ENCODE measurements at regions not wholly inside any gene's neighbourhood (a gene's known extent, or its start where the extent isn't known, plus 50 kb on each side); places are given as distances from the start of the nearest gene placed in this dataset.

DNA sequence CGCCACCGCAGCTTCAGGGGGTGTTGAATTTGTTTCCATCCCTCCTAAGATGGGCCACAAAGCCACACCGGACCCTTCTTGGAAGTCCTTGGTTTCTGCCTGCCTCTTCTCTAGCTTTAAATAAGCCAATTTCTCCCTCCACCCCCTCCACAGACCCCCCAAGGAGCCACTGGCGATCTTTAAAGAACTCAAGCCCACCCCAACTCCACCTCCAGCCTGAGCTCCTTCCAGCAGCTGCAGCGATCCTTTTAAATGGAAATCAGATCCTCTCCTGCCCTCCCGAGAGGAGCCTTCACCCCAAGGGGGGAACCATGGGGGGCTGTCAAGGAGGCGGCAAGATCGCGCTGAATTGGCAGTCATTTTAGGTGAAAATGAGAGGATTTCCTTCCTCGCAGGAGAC, 133.1 kb downstream of the NCOR2 start:
- Histone ChIP-seq H3K27me3 (ENCODE audit: insufficient read depth, poor library complexity, severe bottlenecking) (no peaks in the 10 kb centered on the region), H3K4me3 (replicated peaks; ENCODE audit: insufficient read depth, low read length) (no peak overlapping the region), H3K27ac (replicated peaks) (no peak overlapping the region)
- DNase-seq (ENCODE audit: low read depth in 1 of 2, low spot score in 1 of 2) = no peak
- no peak for TF ChIP-seq SPI1 (IDR thresholded peaks at IDR 0.05; ENCODE audit: borderline replicate concordance, low read depth)
- TF ChIP-seq, protein P1, sequence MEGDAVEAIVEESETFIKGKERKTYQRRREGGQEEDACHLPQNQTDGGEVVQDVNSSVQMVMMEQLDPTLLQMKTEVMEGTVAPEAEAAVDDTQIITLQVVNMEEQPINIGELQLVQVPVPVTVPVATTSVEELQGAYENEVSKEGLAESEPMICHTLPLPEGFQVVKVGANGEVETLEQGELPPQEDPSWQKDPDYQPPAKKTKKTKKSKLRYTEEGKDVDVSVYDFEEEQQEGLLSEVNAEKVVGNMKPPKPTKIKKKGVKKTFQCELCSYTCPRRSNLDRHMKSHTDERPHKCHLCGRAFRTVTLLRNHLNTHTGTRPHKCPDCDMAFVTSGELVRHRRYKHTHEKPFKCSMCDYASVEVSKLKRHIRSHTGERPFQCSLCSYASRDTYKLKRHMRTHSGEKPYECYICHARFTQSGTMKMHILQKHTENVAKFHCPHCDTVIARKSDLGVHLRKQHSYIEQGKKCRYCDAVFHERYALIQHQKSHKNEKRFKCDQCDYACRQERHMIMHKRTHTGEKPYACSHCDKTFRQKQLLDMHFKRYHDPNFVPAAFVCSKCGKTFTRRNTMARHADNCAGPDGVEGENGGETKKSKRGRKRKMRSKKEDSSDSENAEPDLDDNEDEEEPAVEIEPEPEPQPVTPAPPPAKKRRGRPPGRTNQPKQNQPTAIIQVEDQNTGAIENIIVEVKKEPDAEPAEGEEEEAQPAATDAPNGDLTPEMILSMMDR (IDR thresholded peaks at IDR 0.05; ENCODE audit: insufficient read depth, low read length) = no peak
- TF ChIP-seq, protein P2, sequence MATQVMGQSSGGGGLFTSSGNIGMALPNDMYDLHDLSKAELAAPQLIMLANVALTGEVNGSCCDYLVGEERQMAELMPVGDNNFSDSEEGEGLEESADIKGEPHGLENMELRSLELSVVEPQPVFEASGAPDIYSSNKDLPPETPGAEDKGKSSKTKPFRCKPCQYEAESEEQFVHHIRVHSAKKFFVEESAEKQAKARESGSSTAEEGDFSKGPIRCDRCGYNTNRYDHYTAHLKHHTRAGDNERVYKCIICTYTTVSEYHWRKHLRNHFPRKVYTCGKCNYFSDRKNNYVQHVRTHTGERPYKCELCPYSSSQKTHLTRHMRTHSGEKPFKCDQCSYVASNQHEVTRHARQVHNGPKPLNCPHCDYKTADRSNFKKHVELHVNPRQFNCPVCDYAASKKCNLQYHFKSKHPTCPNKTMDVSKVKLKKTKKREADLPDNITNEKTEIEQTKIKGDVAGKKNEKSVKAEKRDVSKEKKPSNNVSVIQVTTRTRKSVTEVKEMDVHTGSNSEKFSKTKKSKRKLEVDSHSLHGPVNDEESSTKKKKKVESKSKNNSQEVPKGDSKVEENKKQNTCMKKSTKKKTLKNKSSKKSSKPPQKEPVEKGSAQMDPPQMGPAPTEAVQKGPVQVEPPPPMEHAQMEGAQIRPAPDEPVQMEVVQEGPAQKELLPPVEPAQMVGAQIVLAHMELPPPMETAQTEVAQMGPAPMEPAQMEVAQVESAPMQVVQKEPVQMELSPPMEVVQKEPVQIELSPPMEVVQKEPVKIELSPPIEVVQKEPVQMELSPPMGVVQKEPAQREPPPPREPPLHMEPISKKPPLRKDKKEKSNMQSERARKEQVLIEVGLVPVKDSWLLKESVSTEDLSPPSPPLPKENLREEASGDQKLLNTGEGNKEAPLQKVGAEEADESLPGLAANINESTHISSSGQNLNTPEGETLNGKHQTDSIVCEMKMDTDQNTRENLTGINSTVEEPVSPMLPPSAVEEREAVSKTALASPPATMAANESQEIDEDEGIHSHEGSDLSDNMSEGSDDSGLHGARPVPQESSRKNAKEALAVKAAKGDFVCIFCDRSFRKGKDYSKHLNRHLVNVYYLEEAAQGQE (IDR thresholded peaks at IDR 0.05; ENCODE audit: insufficient replicate concordance, low read depth) = no peak

DNA sequence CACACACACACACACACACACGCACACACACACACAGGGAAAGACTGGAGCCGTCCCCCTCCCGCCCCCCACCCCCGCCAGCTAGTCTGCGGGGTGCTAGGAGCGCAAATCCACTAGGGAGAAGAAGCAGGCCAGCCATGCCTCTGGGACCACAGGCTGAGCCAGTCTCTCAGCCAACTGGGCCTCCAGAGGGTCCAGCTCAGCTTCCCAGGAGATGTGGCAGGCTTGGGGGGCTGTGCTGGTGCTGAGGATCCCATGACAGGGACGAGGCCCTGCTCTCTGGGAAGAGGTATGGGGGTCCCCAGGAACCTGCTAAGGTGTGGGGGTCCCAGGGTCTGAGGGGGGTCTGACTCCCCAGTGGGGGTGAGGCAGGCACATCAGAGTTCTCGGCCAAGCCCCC, 133.5 kb downstream of the NCOR2 start:
- DNase-seq (ENCODE audit: low read depth in 1 of 2, low spot score in 1 of 2) = no peak
- TF ChIP-seq, protein P1 (IDR thresholded peaks at IDR 0.05; ENCODE audit: insufficient read depth, low read length) = no peak
- TF ChIP-seq, protein P2 (IDR thresholded peaks at IDR 0.05; ENCODE audit: insufficient replicate concordance, low read depth) = no peak
- TF ChIP-seq POLR2AphosphoS5 (IDR thresholded peaks at IDR 0.05; ENCODE audit: low read depth) = no peak
- no peak for TF ChIP-seq SPI1 (IDR thresholded peaks at IDR 0.05; ENCODE audit: borderline replicate concordance, low read depth)
- no peak for TF ChIP-seq GABPA (IDR thresholded peaks at IDR 0.05; ENCODE audit: low read depth)
- no peaks in the 10 kb centered on the region for H3K27me3 ChIP-seq (ENCODE audit: insufficient read depth, poor library complexity, severe bottlenecking)
- H3K27ac ChIP-seq (replicated peaks) = no peak overlapping the region
- H3K4me3 ChIP-seq (replicated peaks; ENCODE audit: insufficient read depth, low read length) = no peak overlapping the region

DNA sequence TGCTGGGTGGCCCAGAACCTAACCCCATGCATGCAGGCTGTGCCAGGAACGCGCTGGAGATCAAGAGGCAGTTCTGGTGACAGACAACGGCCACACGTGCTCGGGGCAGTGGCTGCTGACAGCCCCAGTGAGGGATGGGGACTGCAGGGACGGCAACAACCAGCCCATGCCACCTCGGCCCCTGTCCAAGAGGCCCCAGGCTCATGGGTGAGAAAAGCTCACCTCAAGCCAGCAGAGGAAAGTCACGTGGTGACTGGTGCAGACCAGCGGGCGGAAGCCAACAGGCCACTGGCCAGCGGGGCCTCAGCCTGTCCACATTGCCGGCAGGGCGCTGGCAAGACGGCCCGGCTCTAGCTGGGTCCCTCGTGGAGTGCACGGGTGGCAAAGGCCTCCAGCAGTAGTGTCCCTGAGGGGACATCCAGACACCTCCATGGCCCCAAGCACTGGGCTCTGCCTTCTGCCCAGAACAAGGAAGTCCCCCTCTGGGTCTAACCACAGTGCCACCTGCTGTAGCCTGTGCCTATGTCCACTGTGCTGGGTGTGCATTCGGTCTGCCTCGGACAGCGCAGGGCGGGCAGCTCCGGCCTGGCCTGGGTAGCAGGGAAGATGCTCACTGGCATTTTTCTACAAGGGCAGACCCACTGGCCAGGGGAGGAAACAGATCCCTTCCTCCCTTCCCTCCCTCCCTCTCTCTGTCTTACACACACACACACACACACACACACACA, 134.1 kb downstream of the NCOR2 start:
- H3K27me3 ChIP-seq (ENCODE audit: insufficient read depth, poor library complexity, severe bottlenecking) = no peaks in the 10 kb centered on the region
- DNase-seq (ENCODE audit: low read depth in 1 of 2, low spot score in 1 of 2) = peak in 1 of 2 experiments; percentile 52
- H3K4me3 ChIP-seq (replicated peaks; ENCODE audit: insufficient read depth, low read length) = no peak overlapping the region
- H3K27ac ChIP-seq (replicated peaks) = peak overlapping the region; percentile 53
- TF ChIP-seq, protein P2 (IDR thresholded peaks at IDR 0.05; ENCODE audit: insufficient replicate concordance, low read depth) = no peak
- TF ChIP-seq, protein P1 (IDR thresholded peaks at IDR 0.05; ENCODE audit: insufficient read depth, low read length) = no peak
- TF ChIP-seq POLR2AphosphoS5 (IDR thresholded peaks at IDR 0.05; ENCODE audit: low read depth) (0 out of 2 replicates have a peak, but pooled peaks have one; percentile 30), SPI1 (IDR thresholded peaks at IDR 0.05; ENCODE audit: borderline replicate concordance, low read depth) (no peak), GABPA (IDR thresholded peaks at IDR 0.05; ENCODE audit: low read depth) (0 out of 2 replicates have a peak, but pooled peaks have one; percentile 6)

All from HL-60 (cell line).